ENCODE measurements at regions not wholly inside any gene's neighbourhood (a gene's known extent, or its start where the extent isn't known, plus 50 kb on each side); places are given as distances from the start of the nearest gene placed in this dataset.

DNA sequence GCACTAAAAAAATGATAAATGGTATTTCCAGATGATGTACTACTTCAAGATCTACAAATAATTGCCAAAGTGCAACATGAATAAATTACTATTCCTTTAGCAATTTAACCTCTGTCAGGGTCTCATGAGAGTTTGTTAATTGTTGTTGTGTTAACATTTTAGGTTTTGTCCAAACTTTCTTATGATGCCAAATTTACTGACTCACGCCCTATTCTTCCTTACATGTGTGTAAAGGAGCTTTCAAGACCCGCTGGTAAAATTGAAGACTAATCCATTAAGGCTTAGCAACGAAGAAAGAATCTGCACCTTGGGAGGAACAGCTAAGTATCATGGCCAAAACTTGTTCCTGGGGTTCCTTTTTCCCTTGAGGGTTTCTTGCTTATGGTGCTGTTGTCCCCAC, 252.7 kb upstream of the JADE1 start:
- ChIA-PET POLR2A (no interaction called here), CTCF (interaction anchor here (1.1 to 8.7 kb wide), 3 partner anchors 14 to 28 kb away, joined by 4 to 60 read pairs (median 35); no protein-coding TSS in a partner anchor)
- DNase-seq (ENCODE audit: extremely low spot score) = no peak
- TF ChIP-seq, protein P1, sequence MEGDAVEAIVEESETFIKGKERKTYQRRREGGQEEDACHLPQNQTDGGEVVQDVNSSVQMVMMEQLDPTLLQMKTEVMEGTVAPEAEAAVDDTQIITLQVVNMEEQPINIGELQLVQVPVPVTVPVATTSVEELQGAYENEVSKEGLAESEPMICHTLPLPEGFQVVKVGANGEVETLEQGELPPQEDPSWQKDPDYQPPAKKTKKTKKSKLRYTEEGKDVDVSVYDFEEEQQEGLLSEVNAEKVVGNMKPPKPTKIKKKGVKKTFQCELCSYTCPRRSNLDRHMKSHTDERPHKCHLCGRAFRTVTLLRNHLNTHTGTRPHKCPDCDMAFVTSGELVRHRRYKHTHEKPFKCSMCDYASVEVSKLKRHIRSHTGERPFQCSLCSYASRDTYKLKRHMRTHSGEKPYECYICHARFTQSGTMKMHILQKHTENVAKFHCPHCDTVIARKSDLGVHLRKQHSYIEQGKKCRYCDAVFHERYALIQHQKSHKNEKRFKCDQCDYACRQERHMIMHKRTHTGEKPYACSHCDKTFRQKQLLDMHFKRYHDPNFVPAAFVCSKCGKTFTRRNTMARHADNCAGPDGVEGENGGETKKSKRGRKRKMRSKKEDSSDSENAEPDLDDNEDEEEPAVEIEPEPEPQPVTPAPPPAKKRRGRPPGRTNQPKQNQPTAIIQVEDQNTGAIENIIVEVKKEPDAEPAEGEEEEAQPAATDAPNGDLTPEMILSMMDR (IDR thresholded peaks at IDR 0.05; ENCODE audit: control extremely low read depth, extremely low read depth, low read depth, missing control alignments) = no peak

DNA sequence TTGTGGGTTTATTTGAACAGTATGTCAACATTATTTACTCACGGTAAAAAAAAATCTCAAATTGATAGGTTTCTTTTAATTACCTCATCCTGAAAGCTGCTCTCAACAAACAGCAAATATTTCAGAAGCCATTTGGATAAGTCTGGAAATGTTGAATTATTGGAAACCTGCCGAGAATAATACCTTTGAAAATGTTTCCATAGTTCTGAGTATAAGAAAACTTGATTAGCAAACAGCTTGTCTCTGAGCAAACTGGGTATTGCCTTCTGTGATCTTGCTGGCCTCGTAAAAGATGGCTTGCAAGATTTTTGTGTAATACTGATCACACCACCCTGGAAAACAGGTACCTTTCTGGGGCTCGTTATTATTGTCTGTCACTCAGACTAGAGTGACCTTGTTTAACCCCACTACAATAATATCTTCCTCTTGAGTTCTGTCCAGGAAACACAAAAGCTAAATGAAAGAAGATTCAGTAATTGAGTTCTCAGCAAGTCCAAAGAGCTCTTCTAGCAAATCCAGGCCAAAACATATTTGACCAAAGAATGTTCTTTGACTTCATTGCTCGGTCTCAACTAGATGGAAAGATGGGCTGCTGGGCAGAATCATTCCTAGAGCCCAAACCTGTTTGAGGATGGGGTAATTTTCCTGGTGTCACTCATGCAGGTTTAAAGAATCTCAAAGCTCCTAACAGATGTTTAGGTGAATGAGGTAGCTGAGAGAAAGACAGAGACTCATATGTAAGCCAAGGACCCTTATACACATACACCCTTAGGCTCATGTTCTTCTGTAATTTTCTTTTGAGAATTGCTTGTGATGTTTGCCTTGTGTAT, 255.6 kb upstream of the JADE1 start:
- POLR2A ChIA-PET = interaction anchor here (0.6 kb wide), 1 partner anchor 15 kb away, joined by 3 read pairs; no protein-coding TSS in a partner anchor

DNA sequence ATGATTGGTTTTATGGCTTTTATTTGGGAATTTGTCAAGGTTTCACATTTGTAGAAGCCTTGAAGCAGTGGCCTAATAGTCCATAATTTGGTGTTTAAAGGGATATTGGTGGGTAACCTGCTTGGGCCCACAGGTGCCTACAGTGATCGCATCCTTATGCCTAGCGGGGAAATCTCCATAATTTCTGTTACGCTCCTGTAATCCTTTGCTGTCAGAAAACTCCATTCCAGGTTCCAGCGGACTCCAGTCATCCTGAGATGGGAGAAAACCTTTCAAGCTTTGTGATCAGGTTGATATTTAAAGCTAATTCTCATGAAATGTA, 257.0 kb upstream of the JADE1 start:
- DNase-seq (ENCODE audit: extremely low spot score) = no peak
- TF ChIP-seq, protein P1 (IDR thresholded peaks at IDR 0.05; ENCODE audit: control extremely low read depth, extremely low read depth, low read depth, missing control alignments) = no peak
- POLR2A ChIA-PET = interaction anchor here (0.8 kb wide), 1 partner anchor 24 kb away, joined by 3 read pairs; no protein-coding TSS in a partner anchor
- CTCF ChIA-PET = interaction anchor here (1.5 to 8.7 kb wide), 7 partner anchors 9 to 98 kb away, joined by 3 to 60 read pairs (median 12); no protein-coding TSS in a partner anchor

More for the DNA sequence above, 255.6 kb upstream of the JADE1 start:
- DNase-seq (ENCODE audit: extremely low spot score) = no peak
- TF ChIP-seq, protein P1 (IDR thresholded peaks at IDR 0.05; ENCODE audit: control extremely low read depth, extremely low read depth, low read depth, missing control alignments) = no peak
- CTCF ChIA-PET = interaction anchor here (0.9 to 8.7 kb wide), 9 partner anchors 10 to 99 kb away, joined by 3 to 60 read pairs (median 9); no protein-coding TSS in a partner anchor

DNA sequence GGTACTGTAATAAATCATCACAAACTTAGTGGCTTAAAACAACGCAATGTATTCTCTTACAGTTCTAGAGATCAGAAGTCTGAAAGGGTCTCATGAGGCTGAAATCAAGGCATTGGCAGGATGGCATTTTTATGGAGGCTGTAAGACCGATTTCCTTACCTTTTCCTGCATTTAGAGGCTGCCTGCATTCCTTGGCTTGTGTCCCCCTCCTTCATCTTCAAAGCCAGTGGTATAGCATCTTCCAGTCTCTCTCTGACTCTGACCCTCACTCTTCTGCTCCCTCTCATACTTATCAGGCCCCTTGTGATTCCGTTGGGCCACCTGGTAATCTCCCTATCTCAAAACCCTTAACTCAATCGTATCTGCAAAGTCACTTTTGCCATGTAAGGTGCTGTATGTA, 258.2 kb upstream of the JADE1 start:
- no peak for DNase-seq (ENCODE audit: extremely low spot score)
- ChIA-PET POLR2A (no interaction called here), CTCF (interaction anchor here (1.5 kb wide), 1 partner anchor 10 kb away, joined by 3 read pairs; no protein-coding TSS in a partner anchor)
- TF ChIP-seq, protein P1 (IDR thresholded peaks at IDR 0.05; ENCODE audit: control extremely low read depth, extremely low read depth, low read depth, missing control alignments) = no peak

DNA sequence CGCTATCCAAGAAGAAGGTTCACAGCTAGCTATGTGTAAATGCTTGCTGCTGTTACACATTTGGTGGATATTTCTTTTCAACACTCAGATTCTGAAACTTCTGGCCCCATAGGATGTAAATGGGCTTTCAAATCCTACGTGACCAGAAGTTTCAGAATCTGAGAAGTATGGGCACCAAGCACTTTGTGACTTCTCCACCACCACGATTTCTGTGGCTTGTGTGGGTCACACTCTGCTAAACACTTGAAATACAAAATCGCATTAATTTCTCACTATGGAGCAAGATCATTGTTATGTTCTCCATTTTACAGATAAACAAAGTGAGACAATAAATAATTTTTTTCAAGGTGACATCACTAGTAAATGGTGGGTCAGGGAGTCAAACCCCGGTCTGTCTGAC, 259.4 kb upstream of the JADE1 start:
- ChIA-PET POLR2A (no interaction called here), CTCF (interaction anchor here (1.4 kb wide), 1 partner anchor 25 kb away, joined by 4 read pairs; no protein-coding TSS in a partner anchor)
- TF ChIP-seq, protein P1 (IDR thresholded peaks at IDR 0.05; ENCODE audit: control extremely low read depth, extremely low read depth, low read depth, missing control alignments) = no peak
- DNase-seq (ENCODE audit: extremely low spot score) = no peak

DNA sequence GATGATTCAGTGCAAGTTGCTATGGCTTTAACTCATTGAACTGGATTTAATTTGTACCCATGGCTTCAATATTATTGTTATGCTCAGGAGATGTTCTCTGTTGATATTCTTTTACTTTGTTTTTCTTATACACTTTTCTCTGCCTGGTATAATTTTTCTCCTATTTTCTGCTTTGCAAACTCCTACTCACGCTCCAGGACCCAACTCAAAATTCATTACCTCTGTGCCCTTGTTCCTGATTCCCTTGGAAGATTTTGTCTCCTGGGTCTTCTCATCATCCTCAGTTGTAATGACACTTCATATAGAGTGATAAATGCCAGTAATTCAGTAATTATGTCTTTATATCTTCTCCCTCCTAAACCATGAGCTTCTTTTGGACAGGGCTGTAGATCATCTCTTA, 259.9 kb upstream of the JADE1 start:
- TF ChIP-seq, protein P1 (IDR thresholded peaks at IDR 0.05; ENCODE audit: control extremely low read depth, extremely low read depth, low read depth, missing control alignments) = no peak
- CTCF ChIA-PET = interaction anchor here (1.4 kb wide), 1 partner anchor 25 kb away, joined by 4 read pairs; no protein-coding TSS in a partner anchor
- DNase-seq (ENCODE audit: extremely low spot score) = no peak
- POLR2A ChIA-PET = no interaction called here

Measured in GM10248 (cell line).